ENCODE measurements at regions not wholly inside any gene's neighbourhood (a gene's known extent, or its start where the extent isn't known, plus 50 kb on each side); places are given as distances from the start of the nearest gene placed in this dataset.

DNA sequence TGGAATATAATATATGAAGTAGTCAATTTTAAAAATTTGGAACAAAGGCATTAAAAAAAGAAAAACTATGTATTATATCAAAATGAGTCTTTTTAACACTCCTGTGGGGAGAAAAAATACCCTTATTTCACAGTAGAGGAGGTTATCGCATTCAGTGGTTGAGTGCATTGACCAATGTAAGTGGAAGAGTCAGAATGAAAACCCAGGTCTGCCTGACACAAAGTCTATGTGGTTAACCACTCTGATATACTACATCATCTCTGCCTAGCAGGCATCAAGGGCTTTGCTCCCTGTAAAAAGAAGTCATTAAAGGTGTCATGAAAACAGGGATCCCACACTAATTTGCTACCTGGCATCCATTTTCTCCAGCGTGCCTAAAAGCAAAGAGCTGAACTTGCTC is 417.2 kb upstream of the C9orf72 start:
- TF ChIP-seq, protein P1, sequence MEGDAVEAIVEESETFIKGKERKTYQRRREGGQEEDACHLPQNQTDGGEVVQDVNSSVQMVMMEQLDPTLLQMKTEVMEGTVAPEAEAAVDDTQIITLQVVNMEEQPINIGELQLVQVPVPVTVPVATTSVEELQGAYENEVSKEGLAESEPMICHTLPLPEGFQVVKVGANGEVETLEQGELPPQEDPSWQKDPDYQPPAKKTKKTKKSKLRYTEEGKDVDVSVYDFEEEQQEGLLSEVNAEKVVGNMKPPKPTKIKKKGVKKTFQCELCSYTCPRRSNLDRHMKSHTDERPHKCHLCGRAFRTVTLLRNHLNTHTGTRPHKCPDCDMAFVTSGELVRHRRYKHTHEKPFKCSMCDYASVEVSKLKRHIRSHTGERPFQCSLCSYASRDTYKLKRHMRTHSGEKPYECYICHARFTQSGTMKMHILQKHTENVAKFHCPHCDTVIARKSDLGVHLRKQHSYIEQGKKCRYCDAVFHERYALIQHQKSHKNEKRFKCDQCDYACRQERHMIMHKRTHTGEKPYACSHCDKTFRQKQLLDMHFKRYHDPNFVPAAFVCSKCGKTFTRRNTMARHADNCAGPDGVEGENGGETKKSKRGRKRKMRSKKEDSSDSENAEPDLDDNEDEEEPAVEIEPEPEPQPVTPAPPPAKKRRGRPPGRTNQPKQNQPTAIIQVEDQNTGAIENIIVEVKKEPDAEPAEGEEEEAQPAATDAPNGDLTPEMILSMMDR (conservative IDR thresholded peaks at IDR 0.05; ENCODE audit: low read length), result no peak
- TF ChIP-seq EZH2phosphoT487 (IDR thresholded peaks at IDR 0.05; ENCODE audit: borderline replicate concordance), result no peak

Data from Loucy (cell line).